CD14-positive monocyte (primary cell): ENCODE measurements at regions not wholly inside any gene's neighbourhood (a gene's known extent, or its start where the extent isn't known, plus 50 kb on each side); places are given as distances from the start of the nearest gene placed in this dataset.

Experiments
- DNase-seq, 3 donors: peaks; one replicate each; pipeline ENCODE4 v3.0.0-alpha.2; 2011 to 2022
- H2AFZ ChIP-seq: 2 replicates; pipeline ENCODE4 v1.6.0; 2012; ENCODE audit warnings: mild to moderate bottlenecking, low read depth, low read length, inconsistent platforms; ENCODE audit not compliant: insufficient read depth, poor library complexity, severe bottlenecking
- H3K27ac ChIP-seq, 2 donors: 1 replicate in 1 of 2; 2 replicates in 1 of 2; pipeline ENCODE4 v1.5.1; 2012 to 2013; ENCODE audit warnings: low read length in 2 of 2, control low read depth in 1 of 2, inconsistent platforms in 1 of 2, low read depth in 1 of 2, mild to moderate bottlenecking in 1 of 2
- H3K27me3 ChIP-seq, 2 donors: one replicate each; pipeline versions ENCODE4 v1.6.0 to v1.6.1; 2011 to 2013; ENCODE audit warnings: low read length in 2 of 2; ENCODE audit not compliant: control insufficient read depth in 2 of 2, insufficient read depth in 2 of 2
- H3K36me3 ChIP-seq, 2 donors: replicated peaks in 1 of 2; 1 replicate in 1 of 2; 2 replicates in 1 of 2; pipeline versions ENCODE4 v1.5.1 to v1.6.1; 2012 to 2013; ENCODE audit warnings: low read length in 2 of 2, control low read depth in 1 of 2, inconsistent platforms in 1 of 2, mild to moderate bottlenecking in 1 of 2; ENCODE audit not compliant: insufficient read depth in 2 of 2, control insufficient read depth in 1 of 2
- H3K4me1 ChIP-seq, 2 donors: 1 replicate in 1 of 2; 2 replicates in 1 of 2; pipeline versions ENCODE4 v1.5.1 to v1.6.1; 2012 to 2013; ENCODE audit warnings: low read length in 2 of 2, control low read depth in 1 of 2, inconsistent platforms in 1 of 2, mild to moderate bottlenecking in 1 of 2, moderate library complexity in 1 of 2; ENCODE audit not compliant: insufficient read depth in 2 of 2, control insufficient read depth in 1 of 2
- H3K4me2 ChIP-seq: replicated peaks from 2 replicates; pipeline ENCODE3; 2012; ENCODE audit warnings: low read length, moderate library complexity, mild to moderate bottlenecking; ENCODE audit not compliant: poor library complexity, severe bottlenecking; ENCODE audit errors: extremely low read depth
- H3K4me3 ChIP-seq, 3 experiments: fragments of 200-600 bp in 1 of 3; sonication (generic) in 1 of 3; replicated peaks in 1 of 3; 1 replicate in 2 of 3; 2 replicates in 1 of 3; pipeline ENCODE4 v1.5.1; 2011 to 2013; ENCODE audit warnings: low read length in 3 of 3, mild to moderate bottlenecking in 3 of 3, control low read depth in 2 of 3, low read depth in 2 of 3, inconsistent platforms in 1 of 3, moderate library complexity in 1 of 3
- H3K79me2 ChIP-seq: 2 replicates; pipeline ENCODE4 v1.6.0; 2012; ENCODE audit warnings: mild to moderate bottlenecking, control low read depth, inconsistent platforms, low read length, moderate library complexity; ENCODE audit not compliant: insufficient read depth
- H3K9ac ChIP-seq: 2 replicates; pipeline ENCODE4 v1.6.0; 2017; ENCODE audit warnings: low read length, mild to moderate bottlenecking; ENCODE audit not compliant: insufficient read depth, poor library complexity, severe bottlenecking
- H3K9me3 ChIP-seq, 2 donors: replicated peaks in 1 of 2; 1 replicate in 1 of 2; 2 replicates in 1 of 2; pipeline versions ENCODE4 v1.5.1 to v1.6.1; 2012 to 2013; ENCODE audit warnings: low read length in 2 of 2, control low read depth in 1 of 2; ENCODE audit not compliant: control insufficient read depth in 1 of 2, insufficient read depth in 1 of 2
- H4K20me1 ChIP-seq: 2 replicates; pipeline ENCODE4 v1.6.0; 2012; ENCODE audit warnings: mild to moderate bottlenecking, low read length, control low read depth, moderate library complexity; ENCODE audit not compliant: insufficient read depth
- H3K27ac Mint-ChIP-seq, 7 donors: one replicate each; pipeline ENCODE4 v1.8.0; 2020; ENCODE audit warnings: mild to moderate bottlenecking in 7 of 7, mixed read lengths in 7 of 7, moderate library complexity in 6 of 7, inconsistent platforms in 2 of 7
- H3K27me3 Mint-ChIP-seq, 3 donors: one replicate each; pipeline ENCODE4 v1.8.0; 2021 to 2022; ENCODE audit warnings: low read depth in 3 of 3, mild to moderate bottlenecking in 3 of 3, mixed read lengths in 3 of 3, moderate library complexity in 3 of 3, inconsistent platforms in 1 of 3
- H3K36me3 Mint-ChIP-seq, 2 donors: one replicate each; pipeline ENCODE4 v1.8.0; 2020; ENCODE audit warnings: mixed read lengths in 2 of 2, inconsistent platforms in 1 of 2, mild to moderate bottlenecking in 1 of 2
- H3K4me1 Mint-ChIP-seq: one replicate; pipeline ENCODE4 v1.8.0; 2020; ENCODE audit warnings: mild to moderate bottlenecking, mixed read lengths
- H3K4me3 Mint-ChIP-seq, 2 donors: one replicate each; pipeline ENCODE4 v1.8.0; 2020; ENCODE audit warnings: mild to moderate bottlenecking in 2 of 2, mixed read lengths in 2 of 2, moderate library complexity in 1 of 2
- H3K9me3 Mint-ChIP-seq, 7 donors: one replicate each; pipeline ENCODE4 v1.8.0; 2020 to 2022; ENCODE audit warnings: mixed read lengths in 7 of 7, mild to moderate bottlenecking in 6 of 7, moderate library complexity in 6 of 7, inconsistent platforms in 2 of 7
- WGBS: methylation state at CpG from one replicate; pipeline ENCODE4 v1.1.5; 2013; ENCODE audit warnings: missing lambda C conversion rate; ENCODE audit not compliant: insufficient coverage; 5-methylcytosine and 5-hydroxymethylcytosine counted together
- intact Hi-C, 2 donors: fragments of 100-400 bp; cut with micrococcal nuclease; formaldehyde crosslinking; loops; one replicate each; pipeline versions ENCODE4 v1.15.0 to v1.15.1; 2023
- TF ChIP-seq, protein P1 (sequence below): fragments of 200-600 bp; IDR thresholded peaks from one replicate; pipeline ENCODE4 v1.8.0; 2022; ENCODE audit warnings: antibody characterized with exemption, mild to moderate bottlenecking

DNA sequence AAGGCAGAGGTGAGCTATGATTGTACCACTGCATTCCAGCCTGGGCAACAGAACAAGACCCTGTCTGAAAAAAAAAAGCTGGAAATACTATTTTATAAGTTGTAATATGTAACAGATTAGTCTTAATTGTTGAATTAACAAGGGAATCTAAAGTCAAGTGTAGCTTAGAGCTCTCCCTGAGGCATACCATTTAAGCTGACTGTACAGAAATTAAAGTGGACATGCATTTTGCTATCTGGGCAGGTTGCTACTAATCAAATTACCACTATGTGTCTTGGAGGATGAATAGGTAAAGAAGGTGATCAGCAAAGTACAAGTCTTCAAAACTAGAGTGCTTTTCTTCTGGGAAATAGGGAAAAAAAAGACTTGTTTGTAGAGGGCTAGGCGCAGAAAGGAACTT, 205.3 kb upstream of the JADE1 start:
- no peaks in the 10 kb centered on the region for H3K36me3 Mint-ChIP-seq
- Histone ChIP-seq H3K9me3 (no peaks in the 10 kb centered on the region), H3K4me1 (no peaks in the 10 kb centered on the region), H3K4me3 (no peak overlapping the region), H3K79me2 (no peaks in the 10 kb centered on the region), H3K27me3 (no peaks in the 10 kb centered on the region), H2AFZ (no peak overlapping the region), H4K20me1 (no peaks in the 10 kb centered on the region), H3K4me2 (no peak overlapping the region), H3K9ac (no peak overlapping the region), H3K36me3 (no peaks in the 10 kb centered on the region), H3K27ac (no peak overlapping the region)
- TF ChIP-seq, protein P1, sequence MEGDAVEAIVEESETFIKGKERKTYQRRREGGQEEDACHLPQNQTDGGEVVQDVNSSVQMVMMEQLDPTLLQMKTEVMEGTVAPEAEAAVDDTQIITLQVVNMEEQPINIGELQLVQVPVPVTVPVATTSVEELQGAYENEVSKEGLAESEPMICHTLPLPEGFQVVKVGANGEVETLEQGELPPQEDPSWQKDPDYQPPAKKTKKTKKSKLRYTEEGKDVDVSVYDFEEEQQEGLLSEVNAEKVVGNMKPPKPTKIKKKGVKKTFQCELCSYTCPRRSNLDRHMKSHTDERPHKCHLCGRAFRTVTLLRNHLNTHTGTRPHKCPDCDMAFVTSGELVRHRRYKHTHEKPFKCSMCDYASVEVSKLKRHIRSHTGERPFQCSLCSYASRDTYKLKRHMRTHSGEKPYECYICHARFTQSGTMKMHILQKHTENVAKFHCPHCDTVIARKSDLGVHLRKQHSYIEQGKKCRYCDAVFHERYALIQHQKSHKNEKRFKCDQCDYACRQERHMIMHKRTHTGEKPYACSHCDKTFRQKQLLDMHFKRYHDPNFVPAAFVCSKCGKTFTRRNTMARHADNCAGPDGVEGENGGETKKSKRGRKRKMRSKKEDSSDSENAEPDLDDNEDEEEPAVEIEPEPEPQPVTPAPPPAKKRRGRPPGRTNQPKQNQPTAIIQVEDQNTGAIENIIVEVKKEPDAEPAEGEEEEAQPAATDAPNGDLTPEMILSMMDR: no peak
- DNase-seq: no peak
- H3K4me3 Mint-ChIP-seq: no peak overlapping the region
- peaks cover 1 to 10% (median 3%) of the 10 kb centered on the region in 3 donors for H3K27me3 Mint-ChIP-seq
- H3K9me3 Mint-ChIP-seq: peaks cover 0 to 3% (median 0%) of the 10 kb centered on the region in 7 donors
- no CpG with 5 or more reads among the region's 1 CpG for WGBS
- intact Hi-C loops: no loop called here
- no peak overlapping the region for H3K27ac Mint-ChIP-seq
- H3K4me1 Mint-ChIP-seq: no peaks in the 10 kb centered on the region

DNA sequence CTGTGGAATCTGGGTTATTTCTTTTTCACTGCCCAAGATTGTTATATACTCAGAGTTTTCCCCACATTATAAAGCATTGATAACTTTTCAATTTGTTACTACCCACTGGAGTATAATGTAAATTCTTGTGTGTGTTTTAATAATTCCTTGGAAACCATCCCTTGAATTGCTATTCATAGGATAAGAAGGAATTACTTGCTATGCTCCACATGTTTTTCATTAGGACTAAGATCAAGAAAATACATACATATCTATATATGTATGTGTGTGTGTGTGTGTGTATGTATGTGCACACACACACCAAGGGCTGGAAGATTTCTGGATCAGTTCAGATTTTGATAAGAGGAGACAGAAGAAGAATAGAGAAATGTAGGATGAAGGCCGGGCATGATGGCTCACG, 206.4 kb upstream of the JADE1 start:
- Histone ChIP-seq H3K4me1 (no peaks in the 10 kb centered on the region), H3K27me3 (no peaks in the 10 kb centered on the region), H3K9ac (no peak overlapping the region), H3K79me2 (no peaks in the 10 kb centered on the region), H3K4me2 (no peak overlapping the region), H3K27ac (no peak overlapping the region), H2AFZ (no peak overlapping the region), H3K9me3 (no peaks in the 10 kb centered on the region), H3K36me3 (no peaks in the 10 kb centered on the region), H3K4me3 (no peak overlapping the region), H4K20me1 (no peaks in the 10 kb centered on the region)
- WGBS: no CpG with 5 or more reads among the region's 2 CpGs
- Mint-ChIP-seq H3K4me3 (no peak overlapping the region), H3K27ac (no peak overlapping the region), H3K4me1 (no peaks in the 10 kb centered on the region), H3K9me3 (peaks cover 0 to 3% (median 0%) of the 10 kb centered on the region in 7 donors), H3K36me3 (no peaks in the 10 kb centered on the region), H3K27me3 (peaks cover 3 to 10% (median 3%) of the 10 kb centered on the region in 3 donors)
- no peak for DNase-seq
- intact Hi-C loops: no loop called here
- TF ChIP-seq, protein P1: no peak
